Activated B cell treated with CpG ODN at 0.5 μM for 24 hours (primary cell): ENCODE measurements at regions not wholly inside any gene's neighbourhood (a gene's known extent, or its start where the extent isn't known, plus 50 kb on each side); places are given as distances from the start of the nearest gene placed in this dataset.

ENCODE experiments used
- ATAC-seq: fragments of 200-7000 bp; cut with Tn5 transposase; one replicate; pipeline ENCODE4 v1.10.0; 2021; ENCODE audit warnings: low read depth, mild to moderate bottlenecking, moderate library complexity
- CTCF ChIA-PET: fragments of 350-600 bp; sonication (Branson Sonifier 250); formaldehyde crosslinking; loops from one replicate; lab custom pipeline; 2021; ENCODE audit warnings: antibody characterized with exemption; lab: Charles Lee
- POLR2A ChIA-PET: fragments of 350-600 bp; sonication (Branson Sonifier 250); formaldehyde crosslinking; loops from one replicate; lab custom pipeline; 2021; ENCODE audit warnings: antibody characterized with exemption; lab: Charles Lee
- DNase-seq: peaks from one replicate; pipeline ENCODE4 v3.0.0; 2022
- H3K27ac Mint-ChIP-seq: one replicate; pipeline ENCODE4 v1.8.0; 2020; ENCODE audit warnings: mixed read lengths
- H3K27me3 Mint-ChIP-seq: one replicate; pipeline ENCODE4 v1.8.0; 2021; ENCODE audit warnings: mixed read lengths
- H3K36me3 Mint-ChIP-seq: one replicate; pipeline ENCODE4 v1.8.0; 2021; ENCODE audit warnings: low read depth, mixed read lengths
- H3K4me1 Mint-ChIP-seq: one replicate; pipeline ENCODE4 v1.8.0; 2021; ENCODE audit warnings: mixed read lengths
- H3K4me3 Mint-ChIP-seq: one replicate; pipeline ENCODE4 v1.8.0; 2020; ENCODE audit warnings: mild to moderate bottlenecking, mixed read lengths
- H3K9me3 Mint-ChIP-seq: one replicate; pipeline ENCODE4 v1.8.0; 2020; ENCODE audit warnings: mixed read lengths
- CTCF ChIP-seq: fragments of 200-600 bp; IDR thresholded peaks from one replicate; pipeline ENCODE4 v1.8.0; 2022; ENCODE audit warnings: antibody characterized with exemption, mild to moderate bottlenecking
- intact Hi-C: fragments of 100-400 bp; cut with micrococcal nuclease; formaldehyde crosslinking; loops from one replicate; pipeline ENCODE4 v1.15.1; 2024

DNA sequence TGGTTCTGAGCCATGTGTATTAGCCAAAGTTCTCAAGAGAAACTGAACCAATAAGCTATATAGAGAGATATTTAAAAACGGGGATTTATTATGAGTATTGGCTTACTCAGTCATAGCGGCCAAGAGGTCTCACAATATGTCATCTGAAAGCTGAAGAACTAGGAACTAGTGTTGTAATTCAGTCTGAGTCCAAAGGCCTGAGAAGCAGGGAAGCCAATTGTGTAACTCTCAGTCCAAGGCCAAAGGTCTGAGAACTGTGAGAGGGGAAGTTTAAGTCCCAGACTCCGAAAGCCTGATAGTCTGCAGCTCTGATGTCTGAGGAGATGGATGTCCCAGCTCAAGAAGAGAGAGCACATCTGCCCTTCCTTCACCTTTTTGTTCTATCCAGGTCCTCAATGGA lies 344.8 kb upstream of the USP15 start:
- intact Hi-C loops = no loop called here
- ATAC-seq (no peak), DNase-seq (no peak)
- TF ChIP-seq CTCF = no peak
- no peaks in the 10 kb centered on the region for H3K9me3 Mint-ChIP-seq
- no peaks in the 10 kb centered on the region for H3K27me3 Mint-ChIP-seq
- H3K36me3 Mint-ChIP-seq = no peaks in the 10 kb centered on the region
- ChIA-PET POLR2A (no interaction called here), CTCF (no interaction called here)
- no peaks in the 10 kb centered on the region for H3K4me1 Mint-ChIP-seq
- H3K27ac Mint-ChIP-seq = no peak overlapping the region
- no peak overlapping the region for H3K4me3 Mint-ChIP-seq

DNA sequence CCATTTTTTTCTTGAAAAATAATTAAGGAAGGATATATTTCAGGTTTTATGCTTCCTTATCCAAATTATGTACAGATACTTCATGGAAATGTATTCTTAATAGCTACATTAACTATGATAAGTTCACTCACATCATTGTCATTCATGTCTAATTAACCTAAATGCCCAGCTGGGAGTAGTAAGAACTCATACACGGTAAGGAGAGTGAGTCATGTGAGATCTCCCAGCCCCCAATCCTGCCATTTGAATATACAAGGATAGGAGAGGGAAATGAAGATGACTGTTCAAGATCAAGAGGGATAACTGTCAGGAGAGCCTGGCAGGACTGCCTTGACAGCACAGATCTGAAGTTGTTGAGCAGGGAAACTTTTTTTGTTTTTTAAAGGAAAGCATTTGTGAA lies 343.4 kb upstream of the USP15 start:
- DNase-seq (no peak), ATAC-seq (no peak)
- TF ChIP-seq CTCF = no peak
- H3K4me3 Mint-ChIP-seq = no peak overlapping the region
- no peaks in the 10 kb centered on the region for H3K4me1 Mint-ChIP-seq
- no peak overlapping the region for H3K27ac Mint-ChIP-seq
- peaks cover 6% of the 10 kb centered on the region for H3K9me3 Mint-ChIP-seq
- ChIA-PET POLR2A (no interaction called here), CTCF (no interaction called here)
- H3K36me3 Mint-ChIP-seq = no peaks in the 10 kb centered on the region
- intact Hi-C loops = no loop called here
- H3K27me3 Mint-ChIP-seq = no peaks in the 10 kb centered on the region

DNA sequence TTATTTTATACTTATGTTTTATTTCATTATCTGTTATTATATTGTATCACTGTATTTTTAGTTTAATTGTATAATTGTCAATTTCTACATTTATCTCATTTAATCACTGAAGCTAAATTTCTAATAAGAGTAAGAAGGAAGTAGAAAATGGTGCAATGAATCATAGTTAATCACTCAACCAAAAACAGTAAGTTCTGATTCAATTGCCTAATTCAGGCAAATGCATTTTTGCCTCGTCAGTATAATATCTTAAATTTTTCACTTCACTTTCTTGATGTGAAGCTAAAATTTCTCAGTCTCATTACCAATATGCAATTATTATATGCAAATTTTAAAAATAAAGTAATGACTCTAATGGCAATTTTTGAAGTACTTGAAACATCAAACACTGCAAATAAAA lies 340.5 kb upstream of the USP15 start:
- no peak for ATAC-seq
- H3K27me3 Mint-ChIP-seq = no peaks in the 10 kb centered on the region
- H3K27ac Mint-ChIP-seq = no peak overlapping the region
- no peak for DNase-seq
- no peak for TF ChIP-seq CTCF
- H3K4me3 Mint-ChIP-seq = no peak overlapping the region
- intact Hi-C loops = no loop called here
- no peaks in the 10 kb centered on the region for H3K36me3 Mint-ChIP-seq
- POLR2A ChIA-PET = no interaction called here
- H3K9me3 Mint-ChIP-seq = peaks cover 12% of the 10 kb centered on the region
- H3K4me1 Mint-ChIP-seq = no peaks in the 10 kb centered on the region
- CTCF ChIA-PET = no interaction called here

- Mint-ChIP-seq H3K4me1 (no peaks in the 10 kb centered on the region), H3K9me3 (peaks cover 14% of the 10 kb centered on the region), H3K27ac (no peak overlapping the region), H3K27me3 (no peaks in the 10 kb centered on the region), H3K4me3 (no peak overlapping the region), H3K36me3 (no peaks in the 10 kb centered on the region)
- POLR2A ChIA-PET = no interaction called here
- ATAC-seq (no peak), DNase-seq (no peak)
- intact Hi-C loops = no loop called here
- CTCF ChIA-PET = no interaction called here
- no peak for TF ChIP-seq CTCF
Observed at GRCh38 chr12:61920230-61920629, 340.0 kb upstream of the USP15 start.

DNA sequence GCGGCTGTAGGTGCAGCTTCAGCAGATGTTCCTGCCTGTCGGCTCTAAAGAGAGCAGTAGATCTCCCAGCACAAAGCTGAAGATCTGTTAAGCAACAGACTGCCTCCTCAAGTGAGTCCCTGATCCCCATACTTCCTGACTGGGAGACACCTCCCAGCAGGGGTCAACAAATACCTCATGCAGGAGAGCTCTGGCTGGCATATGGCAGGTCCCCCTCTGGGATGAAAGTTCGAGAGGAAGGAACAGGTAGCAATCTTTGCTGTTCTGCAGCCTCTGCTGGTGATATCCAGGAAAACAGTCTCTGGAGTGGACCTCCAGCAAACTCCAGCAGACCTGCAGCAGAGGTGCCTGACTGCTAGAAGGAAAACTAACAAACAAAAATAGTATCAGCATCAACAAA lies 337.1 kb upstream of the USP15 start:
- H3K27ac Mint-ChIP-seq = no peak overlapping the region
- POLR2A ChIA-PET = no interaction called here
- intact Hi-C loops = no loop called here
- no peaks in the 10 kb centered on the region for H3K27me3 Mint-ChIP-seq
- no peak overlapping the region for H3K4me3 Mint-ChIP-seq
- H3K36me3 Mint-ChIP-seq = no peaks in the 10 kb centered on the region
- peaks cover 24% of the 10 kb centered on the region for H3K9me3 Mint-ChIP-seq
- TF ChIP-seq CTCF = no peak
- H3K4me1 Mint-ChIP-seq = no peaks in the 10 kb centered on the region
- ATAC-seq = no peak
- CTCF ChIA-PET = no interaction called here
- DNase-seq = no peak
